NT2/D1 (cell line): ENCODE measurements at regions not wholly inside any gene's neighbourhood (a gene's known extent, or its start where the extent isn't known, plus 50 kb on each side); places are given as distances from the start of the nearest gene placed in this dataset.

ENCODE experiments used
- YY1 ChIP-seq: IDR thresholded peaks from 2 replicates; pipeline ENCODE4 v1.6.1; 2011; ENCODE audit not compliant: insufficient read length, insufficient read depth
- ZNF274 ChIP-seq: IDR thresholded peaks from 2 replicates; pipeline ENCODE4 v1.6.1; 2011; ENCODE audit warnings: mild to moderate bottlenecking, low read depth, low read length

DNA sequence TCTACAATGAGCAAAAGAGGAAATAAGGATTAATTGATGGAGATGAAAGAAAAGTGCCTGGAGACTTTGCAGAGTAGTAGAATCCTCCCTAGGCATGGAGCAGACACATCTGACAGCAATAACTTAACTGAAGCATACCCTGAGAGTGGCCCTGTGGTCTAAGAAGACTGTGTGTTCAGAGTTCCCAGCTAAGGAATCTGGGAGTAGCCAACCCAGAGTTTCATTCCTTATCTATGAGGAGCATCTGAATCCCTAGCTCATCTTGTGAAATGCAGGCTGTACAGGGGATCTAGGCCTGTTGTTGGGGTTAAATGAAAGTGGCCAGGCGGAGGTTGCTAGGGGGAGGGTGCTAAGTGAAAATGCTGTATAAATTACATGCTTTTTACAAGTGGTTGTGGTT lies 233.1 kb upstream of the FBXL7 start:
- TF ChIP-seq ZNF274 (no peak), YY1 (no peak)
